ENCODE measurements at regions not wholly inside any gene's neighbourhood (a gene's known extent, or its start where the extent isn't known, plus 50 kb on each side); places are given as distances from the start of the nearest gene placed in this dataset.

DNA sequence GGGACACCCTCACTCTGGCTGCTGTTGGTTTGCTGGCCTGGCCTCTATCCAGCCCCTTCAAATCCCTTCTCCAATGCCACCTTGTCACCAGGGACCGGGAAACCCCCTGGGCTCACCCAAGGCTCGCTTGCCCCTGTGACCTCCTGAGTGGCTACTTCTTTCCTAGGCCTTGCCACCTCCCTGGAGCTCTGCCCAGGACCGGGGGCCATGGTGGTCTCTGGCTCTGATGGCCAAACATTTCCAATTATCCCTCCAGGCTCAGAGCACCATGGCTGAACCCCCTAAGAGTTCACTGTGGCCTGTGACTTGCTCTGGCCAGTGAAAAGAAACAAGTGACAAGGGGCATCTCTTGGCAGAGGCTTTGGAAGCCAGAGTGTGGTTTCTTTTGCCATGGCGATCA is 237.6 kb downstream of the TFCP2L1 start:
- H3K27ac ChIP-seq (ENCODE audit: low read depth, low read length) = no peak overlapping the region
- TF ChIP-seq, protein P1, sequence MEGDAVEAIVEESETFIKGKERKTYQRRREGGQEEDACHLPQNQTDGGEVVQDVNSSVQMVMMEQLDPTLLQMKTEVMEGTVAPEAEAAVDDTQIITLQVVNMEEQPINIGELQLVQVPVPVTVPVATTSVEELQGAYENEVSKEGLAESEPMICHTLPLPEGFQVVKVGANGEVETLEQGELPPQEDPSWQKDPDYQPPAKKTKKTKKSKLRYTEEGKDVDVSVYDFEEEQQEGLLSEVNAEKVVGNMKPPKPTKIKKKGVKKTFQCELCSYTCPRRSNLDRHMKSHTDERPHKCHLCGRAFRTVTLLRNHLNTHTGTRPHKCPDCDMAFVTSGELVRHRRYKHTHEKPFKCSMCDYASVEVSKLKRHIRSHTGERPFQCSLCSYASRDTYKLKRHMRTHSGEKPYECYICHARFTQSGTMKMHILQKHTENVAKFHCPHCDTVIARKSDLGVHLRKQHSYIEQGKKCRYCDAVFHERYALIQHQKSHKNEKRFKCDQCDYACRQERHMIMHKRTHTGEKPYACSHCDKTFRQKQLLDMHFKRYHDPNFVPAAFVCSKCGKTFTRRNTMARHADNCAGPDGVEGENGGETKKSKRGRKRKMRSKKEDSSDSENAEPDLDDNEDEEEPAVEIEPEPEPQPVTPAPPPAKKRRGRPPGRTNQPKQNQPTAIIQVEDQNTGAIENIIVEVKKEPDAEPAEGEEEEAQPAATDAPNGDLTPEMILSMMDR (IDR thresholded peaks at IDR 0.05; ENCODE audit: low read depth, low read length) = no peak
- H3K9me3 ChIP-seq (ENCODE audit: control insufficient read depth, insufficient read depth, low read length) = peaks cover 8% of the 10 kb centered on the region
- CTCF ChIA-PET = interaction anchor here (1.0 kb wide), 1 partner anchor 15 kb away, joined by 3 read pairs; no protein-coding TSS in a partner anchor
- no peak for DNase-seq (ENCODE audit: low read depth, low spot score)
- POLR2A ChIA-PET = no interaction called here
- peaks cover 51% of the 10 kb centered on the region for H3K27me3 ChIP-seq (ENCODE audit: control insufficient read depth, insufficient read depth, low read length)
- no peak overlapping the region for H3K4me3 ChIP-seq (ENCODE audit: low read depth, low read length)

DNA sequence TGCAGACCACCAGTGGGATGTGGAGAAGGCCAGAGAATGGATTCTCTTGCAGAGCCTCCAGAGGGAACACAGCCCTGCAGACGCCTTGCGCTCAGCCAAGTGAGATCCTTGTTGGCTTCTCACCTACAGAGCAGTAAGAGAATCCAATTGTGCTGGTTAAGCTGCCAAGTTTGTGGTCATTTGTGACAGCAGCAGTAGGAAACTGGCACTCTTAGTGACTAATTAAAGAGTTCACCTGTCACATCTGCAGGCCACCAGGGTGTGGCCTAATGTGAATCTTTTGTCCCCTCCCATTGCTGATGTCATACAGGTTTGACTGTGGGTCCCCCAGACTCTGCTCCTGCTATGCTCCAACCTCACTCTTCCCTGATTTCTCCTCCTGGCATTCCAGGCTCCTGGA is 235.9 kb downstream of the TFCP2L1 start:
- ChIA-PET POLR2A (interaction anchor here (0.6 kb wide), 1 partner anchor 726 kb away, joined by 3 read pairs; no protein-coding TSS in a partner anchor), CTCF (no interaction called here)
- H3K27ac ChIP-seq (ENCODE audit: low read depth, low read length) = no peak overlapping the region
- no peak for DNase-seq (ENCODE audit: low read depth, low spot score)
- no peak overlapping the region for H3K4me3 ChIP-seq (ENCODE audit: low read depth, low read length)
- peaks cover 39% of the 10 kb centered on the region for H3K27me3 ChIP-seq (ENCODE audit: control insufficient read depth, insufficient read depth, low read length)
- TF ChIP-seq, protein P1 (IDR thresholded peaks at IDR 0.05; ENCODE audit: low read depth, low read length) = no peak
- peaks cover 5% of the 10 kb centered on the region for H3K9me3 ChIP-seq (ENCODE audit: control insufficient read depth, insufficient read depth, low read length)

DNA sequence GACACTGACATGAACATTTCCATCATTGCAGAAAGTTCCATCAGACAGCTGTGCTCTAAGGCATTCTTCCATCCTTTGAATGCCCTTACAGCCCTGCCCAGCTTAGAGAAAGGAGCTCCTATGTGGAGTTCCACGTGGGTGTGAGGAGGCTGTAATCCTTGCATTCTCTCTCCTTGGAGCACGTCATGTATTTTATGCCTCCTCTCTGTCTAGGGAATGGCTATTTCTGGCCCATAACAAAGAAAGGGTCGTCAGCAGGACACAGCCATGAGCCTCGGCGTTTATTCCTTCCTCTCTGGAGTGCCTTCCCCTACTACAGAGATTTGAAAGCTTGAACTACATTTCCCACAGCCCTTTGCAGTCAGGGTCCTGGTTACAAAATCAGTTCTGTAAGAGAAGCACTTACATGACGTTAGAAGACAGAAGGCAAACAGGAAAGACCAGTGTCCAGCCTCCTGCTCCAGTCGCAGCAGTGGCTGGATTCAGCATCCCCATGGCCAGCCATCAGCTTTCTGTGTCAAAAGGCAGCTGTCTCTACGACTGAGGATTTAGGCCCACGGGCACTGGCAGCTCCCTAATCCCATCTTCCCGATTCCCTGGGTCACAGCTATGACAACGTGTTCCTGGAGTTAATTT is 234.9 kb downstream of the TFCP2L1 start:
- ChIA-PET POLR2A (no interaction called here), CTCF (interaction anchor here (1.2 kb wide), 1 partner anchor 21 kb away, joined by 3 read pairs; no protein-coding TSS in a partner anchor)

DNA sequence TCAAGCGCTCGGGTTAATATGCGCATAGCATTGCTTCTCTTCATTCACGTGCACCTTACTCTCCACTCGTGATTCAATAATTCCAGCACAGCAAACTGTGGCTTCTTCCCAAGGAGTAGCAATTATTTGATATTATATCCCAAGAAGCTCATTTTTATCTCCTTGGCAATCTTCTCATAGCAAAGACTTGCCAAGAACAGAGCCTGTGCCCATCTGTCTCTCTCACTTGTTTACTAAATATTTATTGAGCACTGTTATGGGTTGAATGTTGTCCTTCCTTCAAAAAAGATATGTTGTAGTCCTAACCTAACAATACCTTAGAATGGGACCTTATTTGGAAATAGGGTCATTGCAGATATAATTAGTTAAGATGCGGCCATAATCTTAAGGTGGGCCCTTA is 233.7 kb downstream of the TFCP2L1 start:
- TF ChIP-seq, protein P1 (IDR thresholded peaks at IDR 0.05; ENCODE audit: low read depth, low read length) = no peak
- peaks cover 36% of the 10 kb centered on the region for H3K27me3 ChIP-seq (ENCODE audit: control insufficient read depth, insufficient read depth, low read length)
- DNase-seq (ENCODE audit: low read depth, low spot score) = no peak
- H3K27ac ChIP-seq (ENCODE audit: low read depth, low read length) = no peak overlapping the region
- H3K4me3 ChIP-seq (ENCODE audit: low read depth, low read length) = no peak overlapping the region
- peaks cover 7% of the 10 kb centered on the region for H3K9me3 ChIP-seq (ENCODE audit: control insufficient read depth, insufficient read depth, low read length)
- ChIA-PET POLR2A (no interaction called here), CTCF (interaction anchor here (1.1 to 1.2 kb wide), 3 partner anchors 20 to 371 kb away, joined by 3 read pairs; no protein-coding TSS in a partner anchor)

More for the DNA sequence above, 234.9 kb downstream of the TFCP2L1 start:
- Histone ChIP-seq H3K4me3 (ENCODE audit: low read depth, low read length) (no peak overlapping the region), H3K9me3 (ENCODE audit: control insufficient read depth, insufficient read depth, low read length) (peaks cover 7% of the 10 kb centered on the region), H3K27ac (ENCODE audit: low read depth, low read length) (no peak overlapping the region), H3K27me3 (ENCODE audit: control insufficient read depth, insufficient read depth, low read length) (peaks cover 37% of the 10 kb centered on the region)
- TF ChIP-seq, protein P1 (IDR thresholded peaks at IDR 0.05; ENCODE audit: low read depth, low read length) = no peak
- DNase-seq (ENCODE audit: low read depth, low spot score) = no peak

DNA sequence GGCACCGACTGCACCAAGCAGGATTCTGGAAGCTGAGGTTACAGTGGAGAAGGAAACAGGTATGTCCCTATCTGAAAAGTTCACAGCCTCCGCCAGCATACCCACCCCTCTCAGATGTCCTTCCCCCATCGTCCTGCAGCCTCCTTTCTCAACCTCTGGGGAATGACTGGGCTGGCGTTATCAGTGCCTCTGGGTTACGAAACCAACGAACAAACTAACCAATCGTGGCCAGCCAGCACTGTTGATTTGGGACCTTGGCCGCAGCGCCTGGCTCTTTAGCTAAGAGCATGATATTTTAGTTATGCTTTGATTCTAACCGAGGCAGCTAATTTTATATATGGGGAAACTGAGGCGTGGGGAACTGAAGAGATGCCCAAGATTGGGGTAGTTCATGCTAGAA is 233.0 kb downstream of the TFCP2L1 start:
- DNase-seq (ENCODE audit: low read depth, low spot score) = no peak
- peaks cover 7% of the 10 kb centered on the region for H3K9me3 ChIP-seq (ENCODE audit: control insufficient read depth, insufficient read depth, low read length)
- ChIA-PET POLR2A (no interaction called here), CTCF (interaction anchor here (1.1 kb wide), 1 partner anchor 371 kb away, joined by 3 read pairs; no protein-coding TSS in a partner anchor)
- H3K27me3 ChIP-seq (ENCODE audit: control insufficient read depth, insufficient read depth, low read length) = peaks cover 39% of the 10 kb centered on the region
- no peak overlapping the region for H3K4me3 ChIP-seq (ENCODE audit: low read depth, low read length)
- no peak overlapping the region for H3K27ac ChIP-seq (ENCODE audit: low read depth, low read length)
- TF ChIP-seq, protein P1 (IDR thresholded peaks at IDR 0.05; ENCODE audit: low read depth, low read length) = no peak

Measured in AG04450 (cell line).